ENCODE measurements at regions not wholly inside any gene's neighbourhood (a gene's known extent, or its start where the extent isn't known, plus 50 kb on each side); places are given as distances from the start of the nearest gene placed in this dataset.

- Histone ChIP-seq H3K4me1 (no peaks in the 10 kb centered on the region), H3K9me3 (no peaks in the 10 kb centered on the region), H3K27ac (peak overlapping the region in 1 of 2 donors; percentile 57), H3K27me3 (no peaks in the 10 kb centered on the region), H3K36me3 (no peaks in the 10 kb centered on the region), H3K4me3 (no peak overlapping the region)
- DNase-seq: peak in 1 of 2 donors; percentile 27
- TF ChIP-seq, protein P1, sequence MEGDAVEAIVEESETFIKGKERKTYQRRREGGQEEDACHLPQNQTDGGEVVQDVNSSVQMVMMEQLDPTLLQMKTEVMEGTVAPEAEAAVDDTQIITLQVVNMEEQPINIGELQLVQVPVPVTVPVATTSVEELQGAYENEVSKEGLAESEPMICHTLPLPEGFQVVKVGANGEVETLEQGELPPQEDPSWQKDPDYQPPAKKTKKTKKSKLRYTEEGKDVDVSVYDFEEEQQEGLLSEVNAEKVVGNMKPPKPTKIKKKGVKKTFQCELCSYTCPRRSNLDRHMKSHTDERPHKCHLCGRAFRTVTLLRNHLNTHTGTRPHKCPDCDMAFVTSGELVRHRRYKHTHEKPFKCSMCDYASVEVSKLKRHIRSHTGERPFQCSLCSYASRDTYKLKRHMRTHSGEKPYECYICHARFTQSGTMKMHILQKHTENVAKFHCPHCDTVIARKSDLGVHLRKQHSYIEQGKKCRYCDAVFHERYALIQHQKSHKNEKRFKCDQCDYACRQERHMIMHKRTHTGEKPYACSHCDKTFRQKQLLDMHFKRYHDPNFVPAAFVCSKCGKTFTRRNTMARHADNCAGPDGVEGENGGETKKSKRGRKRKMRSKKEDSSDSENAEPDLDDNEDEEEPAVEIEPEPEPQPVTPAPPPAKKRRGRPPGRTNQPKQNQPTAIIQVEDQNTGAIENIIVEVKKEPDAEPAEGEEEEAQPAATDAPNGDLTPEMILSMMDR (IDR thresholded peaks at IDR 0.05): no peak
- TF ChIP-seq POLR2A (IDR thresholded peaks at IDR 0.05): no peak
- intact Hi-C loops (cut with DNase I; ENCODE audit: low total_unique reads): no loop called here
These were observed 56.2 kb upstream of the EPB41L1 start for GRCh38 chr20:36098364-36098763.

DNA sequence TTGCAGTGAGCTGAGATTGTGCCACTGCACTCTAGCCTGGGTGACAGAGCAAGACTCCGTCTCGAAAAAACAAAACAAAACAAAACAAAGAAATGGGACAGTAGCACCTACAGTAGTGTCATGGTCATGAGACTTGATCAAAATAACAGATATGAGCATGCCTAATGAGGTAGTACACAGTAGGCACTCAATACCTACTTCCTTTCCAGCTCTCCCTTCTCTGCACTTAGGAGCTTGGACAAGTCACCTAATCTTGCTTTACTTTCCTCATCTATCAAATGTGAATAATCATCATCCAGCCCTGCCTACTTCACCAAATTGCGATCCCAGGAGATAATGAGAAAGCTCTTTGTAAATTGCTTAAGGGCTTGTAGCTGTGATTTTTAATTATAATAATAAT is 55.4 kb upstream of the EPB41L1 start:
- H3K27me3 ChIP-seq: no peaks in the 10 kb centered on the region
- no peak overlapping the region for H3K4me3 ChIP-seq
- no peak for TF ChIP-seq POLR2A (IDR thresholded peaks at IDR 0.05)
- TF ChIP-seq, protein P1 (IDR thresholded peaks at IDR 0.05): no peak
- H3K36me3 ChIP-seq: no peaks in the 10 kb centered on the region
- intact Hi-C loops (cut with DNase I; ENCODE audit: low total_unique reads): no loop called here
- DNase-seq: no peak
- no peaks in the 10 kb centered on the region for H3K4me1 ChIP-seq
- H3K27ac ChIP-seq: no peak overlapping the region
- H3K9me3 ChIP-seq: no peaks in the 10 kb centered on the region

DNA sequence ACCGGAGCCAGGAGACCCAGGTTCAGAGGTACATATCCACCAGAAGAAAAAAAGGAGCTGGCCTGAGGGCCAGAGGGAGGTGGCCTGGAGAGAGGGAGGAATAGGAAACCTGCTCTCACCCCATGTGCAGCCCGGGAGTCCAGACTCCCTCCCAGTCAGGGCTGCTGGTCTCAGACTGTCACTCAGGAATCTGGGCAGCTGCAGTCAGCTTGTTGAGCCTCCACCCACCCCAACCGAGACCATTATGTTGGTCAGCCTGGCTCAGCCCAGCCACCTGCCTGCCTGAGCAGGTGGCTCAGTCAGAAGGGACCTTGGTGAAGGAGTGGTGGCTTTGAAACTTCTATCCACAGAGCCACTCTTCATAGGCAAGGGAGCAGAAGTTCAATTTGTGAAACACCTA is 53.3 kb upstream of the EPB41L1 start:
- no peaks in the 10 kb centered on the region for H3K4me1 ChIP-seq
- no peak for DNase-seq
- H3K27me3 ChIP-seq: no peaks in the 10 kb centered on the region
- intact Hi-C loops (cut with DNase I; ENCODE audit: low total_unique reads): no loop called here
- no peaks in the 10 kb centered on the region for H3K9me3 ChIP-seq
- TF ChIP-seq POLR2A (IDR thresholded peaks at IDR 0.05): no peak
- TF ChIP-seq, protein P1 (IDR thresholded peaks at IDR 0.05): no peak
- H3K4me3 ChIP-seq: no peak overlapping the region
- H3K27ac ChIP-seq: no peak overlapping the region
- H3K36me3 ChIP-seq: no peaks in the 10 kb centered on the region

DNA sequence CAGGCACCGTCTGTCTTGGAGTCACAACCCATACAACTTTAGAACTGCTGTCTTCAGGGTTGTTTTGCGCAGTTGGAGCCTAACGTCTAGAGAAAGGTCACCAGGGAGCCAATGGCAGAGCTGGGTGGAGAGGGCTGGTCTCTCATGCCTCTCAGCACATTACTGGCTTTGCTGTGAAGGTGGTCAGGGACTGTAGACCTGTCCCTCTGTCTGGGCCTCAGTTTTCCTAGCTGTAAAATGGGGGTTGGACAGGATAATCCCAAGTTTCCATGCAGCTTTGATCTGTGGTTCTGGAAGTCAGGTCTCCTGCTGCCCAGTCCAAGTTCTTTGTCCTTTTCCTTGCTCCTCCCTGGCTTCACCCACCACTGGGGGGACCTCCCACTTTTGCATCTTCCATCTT is 52.2 kb upstream of the EPB41L1 start:
- Histone ChIP-seq H3K9me3 (no peaks in the 10 kb centered on the region), H3K4me3 (no peak overlapping the region), H3K27me3 (no peaks in the 10 kb centered on the region), H3K27ac (no peak overlapping the region), H3K4me1 (no peaks in the 10 kb centered on the region), H3K36me3 (no peaks in the 10 kb centered on the region)
- TF ChIP-seq, protein P1 (IDR thresholded peaks at IDR 0.05): no peak
- TF ChIP-seq POLR2A (IDR thresholded peaks at IDR 0.05): no peak
- intact Hi-C loops (cut with DNase I; ENCODE audit: low total_unique reads): no loop called here
- DNase-seq: no peak

- Histone ChIP-seq H3K9me3 (no peaks in the 10 kb centered on the region), H3K4me1 (no peaks in the 10 kb centered on the region), H3K27ac (no peak overlapping the region), H3K27me3 (no peaks in the 10 kb centered on the region), H3K4me3 (no peak overlapping the region), H3K36me3 (no peaks in the 10 kb centered on the region)
- intact Hi-C loops (cut with DNase I; ENCODE audit: low total_unique reads): no loop called here
- no peak for DNase-seq
- no peak for TF ChIP-seq POLR2A (IDR thresholded peaks at IDR 0.05)
- TF ChIP-seq, protein P1 (IDR thresholded peaks at IDR 0.05): no peak
These were observed 51.5 kb upstream of the EPB41L1 start for GRCh38 chr20:36102809-36103596.
